ENCODE measurements at regions not wholly inside any gene's neighbourhood (a gene's known extent, or its start where the extent isn't known, plus 50 kb on each side); places are given as distances from the start of the nearest gene placed in this dataset.
"Not testable (repeated sequence)": the region's sequence is repeated elsewhere in the genome, so short reads cannot be mapped to it uniquely, and the experiment has no call there.

DNA sequence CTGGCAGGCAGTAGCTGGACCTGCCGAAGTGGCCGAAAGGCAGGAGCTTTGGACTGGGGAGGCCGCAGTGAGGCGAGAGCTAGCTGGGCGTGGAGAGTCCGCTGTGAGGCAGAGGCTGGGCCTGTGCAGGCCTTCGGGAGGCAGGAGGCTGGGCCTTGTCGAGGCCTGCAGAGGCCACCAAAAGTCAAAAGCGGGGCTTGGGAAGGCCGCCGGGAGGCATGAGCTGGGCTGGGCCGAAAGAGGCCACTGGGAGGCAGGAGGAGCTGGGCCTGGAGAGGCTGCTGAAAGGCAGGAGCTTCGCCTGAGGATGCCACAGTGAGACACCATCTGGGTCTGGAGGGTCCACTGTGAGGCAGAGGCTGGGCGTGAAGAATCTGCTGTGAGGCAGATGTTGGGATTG, 105.8 kb upstream of the TP53BP2 start:
- not testable (repeated sequence) for DNase-seq

DNA sequence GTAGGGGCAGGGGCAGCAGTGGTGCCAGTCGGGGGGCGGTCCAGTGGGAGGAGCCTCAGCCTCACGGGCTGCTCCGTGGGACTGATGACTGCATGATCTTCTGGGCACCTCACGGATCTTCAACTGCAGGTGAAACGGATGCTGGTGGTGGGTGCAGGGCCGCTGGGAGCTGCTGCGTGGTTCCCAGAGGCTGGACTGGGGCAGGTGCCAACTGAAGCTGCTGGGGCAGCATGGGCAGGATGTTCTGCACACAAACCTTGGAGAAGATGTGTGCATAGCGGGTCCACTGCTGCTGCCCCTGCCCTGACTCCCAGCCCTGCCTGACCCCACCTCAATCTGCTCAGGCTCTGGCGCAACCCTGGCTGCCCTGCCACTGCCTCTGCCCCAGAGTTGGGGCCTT, 104.2 kb upstream of the TP53BP2 start:
- not testable (repeated sequence) for DNase-seq

- DNase-seq = not testable (repeated sequence)
Measured at GRCh38 chr1:223948041-223948440, 102.3 kb upstream of the TP53BP2 start.

DNA sequence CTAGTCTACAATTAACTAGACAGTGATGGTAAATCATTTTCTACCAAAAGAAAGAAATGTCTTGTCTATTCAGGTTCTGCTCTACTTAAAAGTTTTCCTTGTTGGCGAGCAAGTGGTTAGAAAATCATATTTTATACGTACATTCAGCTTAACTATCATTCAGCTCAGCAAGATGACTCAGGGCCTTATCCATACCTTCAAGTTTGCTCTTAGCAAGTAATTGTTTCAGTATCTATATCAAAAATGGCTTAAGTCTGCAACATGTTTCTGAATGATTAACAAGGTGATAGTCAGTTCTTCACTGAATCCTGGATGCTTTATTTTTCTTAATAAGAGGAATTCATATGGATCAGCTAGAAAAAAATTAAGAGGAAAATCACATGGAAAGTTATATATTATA, 90.8 kb upstream of the TP53BP2 start:
- DNase-seq = not testable (repeated sequence)

- not testable (repeated sequence) for DNase-seq
Measured at GRCh38 chr1:223931476-223931875, 85.7 kb upstream of the TP53BP2 start.

- peak in 1 of 2 experiments; percentile 6 for DNase-seq
Measured at GRCh38 chr1:223920805-223921204, 75.1 kb upstream of the TP53BP2 start.

DNA sequence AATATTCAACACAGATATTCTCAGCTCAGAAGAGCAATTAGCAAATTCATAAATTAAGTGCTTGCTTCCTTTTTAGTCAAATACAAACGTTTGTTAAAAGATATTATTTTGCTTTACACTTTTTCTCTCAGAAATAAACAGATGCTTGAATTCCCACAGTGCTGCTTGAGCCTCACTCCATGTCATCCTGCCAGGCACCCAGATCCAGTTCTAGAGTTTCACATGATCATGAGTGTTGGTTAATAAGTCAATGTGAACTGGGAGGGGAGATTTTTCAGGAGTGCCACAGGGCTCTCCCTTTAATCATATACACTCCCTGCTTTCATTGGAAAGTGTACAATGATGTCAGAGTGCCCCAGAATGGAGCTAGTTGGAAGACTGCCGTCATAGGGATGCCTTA, 69.7 kb upstream of the TP53BP2 start:
- DNase-seq = not testable (repeated sequence)

- not testable (repeated sequence) for DNase-seq
Measured at GRCh38 chr1:223913715-223914114, 68.0 kb upstream of the TP53BP2 start.

GRCh38 chr1:223907943-223908587, 62.3 kb upstream of the TP53BP2 start:
- DNase-seq = not testable (repeated sequence)

DNA sequence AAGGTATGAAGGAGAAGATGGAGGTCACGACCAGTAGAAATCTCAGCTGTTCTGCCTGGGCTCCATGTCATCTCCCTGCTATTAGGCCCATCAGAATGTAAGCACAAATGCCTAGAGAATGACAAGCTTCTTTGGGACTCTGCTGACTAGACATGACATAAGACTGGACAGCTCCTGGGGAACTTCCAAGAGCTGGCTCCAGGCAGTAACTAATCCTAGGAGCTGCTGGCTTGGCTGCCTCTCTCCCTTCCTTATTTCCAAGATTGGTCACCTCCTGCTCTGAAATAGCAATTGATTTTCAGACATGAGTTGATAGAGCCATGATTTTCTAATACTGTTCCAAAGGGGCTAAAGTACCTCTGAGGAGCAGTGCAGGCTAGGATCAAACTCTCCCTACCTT, 57.5 kb upstream of the TP53BP2 start:
- not testable (repeated sequence) for DNase-seq

GRCh38 chr1:223899775-223900174, 54.0 kb upstream of the TP53BP2 start:
- DNase-seq = not testable (repeated sequence)

GRCh38 chr1:223897097-223897496, 51.4 kb upstream of the TP53BP2 start:
- DNase-seq = not testable (repeated sequence)

DNA sequence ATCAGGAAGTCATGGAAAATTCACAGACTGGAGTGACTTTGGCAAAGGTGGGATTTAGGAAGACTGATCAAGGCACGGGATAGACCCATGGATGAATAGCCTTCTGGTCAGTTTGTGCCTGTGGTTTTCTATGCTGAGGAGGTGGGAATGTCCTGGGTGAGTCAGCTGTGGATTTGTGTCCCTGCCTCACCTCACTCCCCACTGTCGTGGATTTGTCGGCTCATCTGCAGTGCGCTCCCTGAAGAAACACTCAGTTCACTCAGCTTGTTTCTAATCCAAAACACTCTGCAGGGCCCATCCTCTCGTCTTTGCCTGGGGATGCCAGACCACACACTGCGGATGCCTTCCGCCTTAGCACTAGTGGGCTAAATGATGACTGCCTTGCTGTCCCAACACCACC, 50.2 kb upstream of the TP53BP2 start:
- DNase-seq = not testable (repeated sequence)

Data from activated CD4-positive, alpha-beta T cell treated with anti-CD3 and anti-CD28 coated beads, Interleukin-2, amount 50 U/mL, for 4 hours (primary cell).